ENCODE measurements at regions not wholly inside any gene's neighbourhood (a gene's known extent, or its start where the extent isn't known, plus 50 kb on each side); places are given as distances from the start of the nearest gene placed in this dataset.
"Not testable (repeated sequence)": the region's sequence is repeated elsewhere in the genome, so short reads cannot be mapped to it uniquely, and the experiment has no call there.

- TF ChIP-seq POLR2A (IDR thresholded peaks at IDR 0.05); CTCF (IDR thresholded peaks at IDR 0.05 in 8 of 11, conservative IDR thresholded peaks at IDR 0.05 in 3 of 11): not testable (repeated sequence)
These were observed 172.1 kb upstream of the STK26 start for GRCh38 chrX:131850964-131851363.

Data from spleen (tissue), 7 donors.